ENCODE measurements at regions not wholly inside any gene's neighbourhood (a gene's known extent, or its start where the extent isn't known, plus 50 kb on each side); places are given as distances from the start of the nearest gene placed in this dataset.

DNA sequence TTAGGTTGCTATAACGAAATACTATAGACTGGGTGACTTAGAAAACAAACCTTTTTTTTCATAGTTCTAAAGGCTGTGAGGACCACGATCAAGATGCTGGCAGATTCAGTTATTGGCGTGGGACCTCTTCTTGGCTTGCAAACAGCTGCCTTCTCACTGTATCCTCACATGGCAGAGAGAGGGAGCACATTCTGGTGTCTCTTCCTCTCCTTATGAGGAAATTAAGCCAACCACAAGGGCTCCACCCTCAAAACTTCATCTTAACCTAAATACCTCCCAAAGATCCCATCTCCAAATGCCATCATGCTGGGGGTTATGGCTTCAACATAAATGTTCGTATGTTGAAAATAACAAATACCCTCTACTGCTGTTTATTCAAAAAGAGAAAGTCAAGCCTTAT, 197.1 kb downstream of the CEMIP2 start:
- Histone ChIP-seq H3K4me1 (no peaks in the 10 kb centered on the region), H3K27me3 (no peaks in the 10 kb centered on the region), H3K27ac (no peak overlapping the region), H3K9me3 (no peaks in the 10 kb centered on the region), H3K4me3 (no peak overlapping the region), H3K36me3 (no peaks in the 10 kb centered on the region)
- DNase-seq, result no peak
- intact Hi-C loops (cut with DNase I; ENCODE audit: low total_unique reads), result no loop called here
- TF ChIP-seq, protein P1, sequence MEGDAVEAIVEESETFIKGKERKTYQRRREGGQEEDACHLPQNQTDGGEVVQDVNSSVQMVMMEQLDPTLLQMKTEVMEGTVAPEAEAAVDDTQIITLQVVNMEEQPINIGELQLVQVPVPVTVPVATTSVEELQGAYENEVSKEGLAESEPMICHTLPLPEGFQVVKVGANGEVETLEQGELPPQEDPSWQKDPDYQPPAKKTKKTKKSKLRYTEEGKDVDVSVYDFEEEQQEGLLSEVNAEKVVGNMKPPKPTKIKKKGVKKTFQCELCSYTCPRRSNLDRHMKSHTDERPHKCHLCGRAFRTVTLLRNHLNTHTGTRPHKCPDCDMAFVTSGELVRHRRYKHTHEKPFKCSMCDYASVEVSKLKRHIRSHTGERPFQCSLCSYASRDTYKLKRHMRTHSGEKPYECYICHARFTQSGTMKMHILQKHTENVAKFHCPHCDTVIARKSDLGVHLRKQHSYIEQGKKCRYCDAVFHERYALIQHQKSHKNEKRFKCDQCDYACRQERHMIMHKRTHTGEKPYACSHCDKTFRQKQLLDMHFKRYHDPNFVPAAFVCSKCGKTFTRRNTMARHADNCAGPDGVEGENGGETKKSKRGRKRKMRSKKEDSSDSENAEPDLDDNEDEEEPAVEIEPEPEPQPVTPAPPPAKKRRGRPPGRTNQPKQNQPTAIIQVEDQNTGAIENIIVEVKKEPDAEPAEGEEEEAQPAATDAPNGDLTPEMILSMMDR (IDR thresholded peaks at IDR 0.05), result no peak

DNA sequence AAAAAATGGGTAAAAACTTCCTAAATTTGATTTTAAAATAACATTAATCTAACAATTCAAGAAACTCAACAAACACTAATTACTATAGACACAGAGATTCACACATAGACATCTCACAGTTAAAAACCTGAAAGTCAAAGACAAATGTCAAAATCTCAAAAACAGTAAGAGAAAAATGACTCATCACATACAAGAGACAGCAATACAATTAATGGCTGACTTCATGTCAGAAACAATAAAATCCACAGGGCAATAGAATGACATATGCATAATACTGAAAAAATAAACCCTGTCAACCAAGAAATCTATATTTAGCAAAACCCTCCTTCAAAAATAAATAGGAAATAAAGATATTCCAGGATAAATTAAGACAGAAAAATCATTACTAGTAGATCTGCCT, 200.4 kb downstream of the CEMIP2 start:
- TF ChIP-seq, protein P1 (IDR thresholded peaks at IDR 0.05), result no peak
- DNase-seq, result no peak
- Histone ChIP-seq H3K27me3 (no peaks in the 10 kb centered on the region), H3K36me3 (no peaks in the 10 kb centered on the region), H3K27ac (no peak overlapping the region), H3K4me3 (no peak overlapping the region), H3K4me1 (no peaks in the 10 kb centered on the region), H3K9me3 (no peaks in the 10 kb centered on the region)
- intact Hi-C loops (cut with DNase I; ENCODE audit: low total_unique reads), result no loop called here

DNA sequence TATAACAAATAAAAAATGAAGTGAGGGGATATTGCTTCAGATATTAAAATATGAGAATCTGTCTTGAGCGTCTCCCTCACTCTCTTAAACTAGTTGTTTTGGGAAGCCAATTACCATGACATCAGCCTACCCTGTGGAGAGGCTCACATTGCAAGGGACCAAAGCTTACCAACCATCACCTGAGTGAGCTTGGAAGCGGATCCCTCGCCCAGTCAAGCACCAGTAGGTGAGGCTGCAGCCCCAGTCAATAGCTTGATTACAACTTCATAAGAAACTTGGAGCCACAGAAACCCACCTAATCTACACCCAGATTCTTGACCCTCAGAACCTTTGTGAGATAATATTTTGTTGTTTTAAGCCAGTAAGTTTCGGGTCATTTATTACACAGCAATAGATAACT, 206.2 kb downstream of the CEMIP2 start:
- intact Hi-C loops (cut with DNase I; ENCODE audit: low total_unique reads), result no loop called here
- Histone ChIP-seq H3K4me1 (no peaks in the 10 kb centered on the region), H3K36me3 (no peaks in the 10 kb centered on the region), H3K4me3 (no peak overlapping the region), H3K27ac (no peak overlapping the region), H3K27me3 (no peaks in the 10 kb centered on the region), H3K9me3 (no peaks in the 10 kb centered on the region)
- TF ChIP-seq, protein P1 (IDR thresholded peaks at IDR 0.05), result no peak
- no peak for DNase-seq

DNA sequence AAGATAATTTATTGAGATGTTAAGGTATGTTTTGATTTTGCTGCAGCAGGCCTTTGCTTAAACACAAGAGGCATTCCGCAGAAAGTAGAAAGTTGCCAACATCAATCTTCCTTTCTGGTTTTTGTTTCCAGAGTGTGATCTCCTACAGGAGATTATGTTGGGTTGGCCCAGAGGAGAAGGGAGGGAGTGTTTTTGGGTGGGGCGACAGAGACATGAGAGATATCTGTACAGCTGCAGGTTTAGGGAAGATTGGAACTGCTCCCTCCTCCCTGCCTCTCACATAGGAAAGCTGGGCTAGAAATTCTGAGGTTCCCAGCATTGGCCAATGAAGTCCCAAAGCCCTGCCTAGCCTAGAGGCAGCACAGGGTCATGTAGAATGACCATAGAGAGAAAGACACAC, 211.0 kb downstream of the CEMIP2 start:
- Histone ChIP-seq H3K4me3 (no peak overlapping the region), H3K27me3 (no peaks in the 10 kb centered on the region)
- intact Hi-C loops (cut with DNase I; ENCODE audit: low total_unique reads), result no loop called here

GRCh38 chr9:71552480-71552879, 215.8 kb downstream of the CEMIP2 start:
- H3K27ac ChIP-seq, result no peak overlapping the region
- no peak overlapping the region for H3K4me3 ChIP-seq
- no peaks in the 10 kb centered on the region for H3K27me3 ChIP-seq
- intact Hi-C loops (cut with DNase I; ENCODE audit: low total_unique reads), result no loop called here
- H3K36me3 ChIP-seq, result no peaks in the 10 kb centered on the region
- no peaks in the 10 kb centered on the region for H3K4me1 ChIP-seq
- DNase-seq, result no peak
- no peaks in the 10 kb centered on the region for H3K9me3 ChIP-seq
- TF ChIP-seq, protein P1 (IDR thresholded peaks at IDR 0.05), result no peak

More for the DNA sequence above, 211.0 kb downstream of the CEMIP2 start:
- Histone ChIP-seq H3K4me1 (no peaks in the 10 kb centered on the region), H3K36me3 (no peaks in the 10 kb centered on the region), H3K27ac (no peak overlapping the region), H3K9me3 (no peaks in the 10 kb centered on the region)
- no peak for DNase-seq
- TF ChIP-seq, protein P1 (IDR thresholded peaks at IDR 0.05), result no peak

- intact Hi-C loops (cut with DNase I; ENCODE audit: low total_unique reads), result no loop called here
- no peaks in the 10 kb centered on the region for H3K9me3 ChIP-seq
- TF ChIP-seq, protein P1 (IDR thresholded peaks at IDR 0.05), result no peak
- no peak for DNase-seq
- no peak overlapping the region for H3K4me3 ChIP-seq
- H3K27me3 ChIP-seq, result no peaks in the 10 kb centered on the region
- H3K4me1 ChIP-seq, result no peaks in the 10 kb centered on the region
- H3K27ac ChIP-seq, result no peak overlapping the region
- H3K36me3 ChIP-seq, result no peaks in the 10 kb centered on the region
Measured at GRCh38 chr9:71549023-71549422, 219.3 kb downstream of the CEMIP2 start.
